T-helper 1 cell treated with Interleukin-12 subunit alpha and Interleukin-12 subunit beta and Interleukin-4 antibody, amounts not matched to agents 30 ng/mL and 1 ng/mL, for 36 hours (primary cell): ENCODE measurements at regions not wholly inside any gene's neighbourhood (a gene's known extent, or its start where the extent isn't known, plus 50 kb on each side); places are given as distances from the start of the nearest gene placed in this dataset.

Experiments used
- intact Hi-C: fragments of 100-400 bp; cut with micrococcal nuclease; formaldehyde crosslinking; loops from one replicate; pipeline ENCODE4 v1.15.1; 2024

- intact Hi-C loops = no loop called here
Measured at GRCh38 chr4:147408189-147408588, 72.7 kb upstream of the EDNRA start.

GRCh38 chr4:147409350-147409749, 71.5 kb upstream of the EDNRA start:
- intact Hi-C loops = no loop called here

- intact Hi-C loops = no loop called here
Measured at GRCh38 chr4:147418226-147418625, 62.7 kb upstream of the EDNRA start.

GRCh38 chr4:147421456-147421855, 59.4 kb upstream of the EDNRA start:
- intact Hi-C loops = loop anchor here (5.0 kb wide), 1 partner anchor 1131 kb away; no protein-coding TSS in a partner anchor

GRCh38 chr4:147423229-147423628, 57.7 kb upstream of the EDNRA start:
- intact Hi-C loops = loop anchor here (5.0 kb wide), 1 partner anchor 1129 kb away; no protein-coding TSS in a partner anchor

GRCh38 chr4:147425019-147425418, 55.9 kb upstream of the EDNRA start:
- intact Hi-C loops = no loop called here

- intact Hi-C loops = no loop called here
Measured at GRCh38 chr4:147428583-147428982, 52.3 kb upstream of the EDNRA start.

GRCh38 chr4:147430111-147430510, 50.8 kb upstream of the EDNRA start:
- intact Hi-C loops = no loop called here
